ENCODE measurements at regions not wholly inside any gene's neighbourhood (a gene's known extent, or its start where the extent isn't known, plus 50 kb on each side); places are given as distances from the start of the nearest gene placed in this dataset.
"Not testable (repeated sequence)": the region's sequence is repeated elsewhere in the genome, so short reads cannot be mapped to it uniquely, and the experiment has no call there.

GRCh38 chr3:171983685-171984084 lies 55.7 kb upstream of the FNDC3B start:
- DNase-seq: not testable (repeated sequence)

- DNase-seq: no peak
Measured at GRCh38 chr3:171984883-171985282, 54.5 kb upstream of the FNDC3B start.

GRCh38 chr3:171986176-171986575 lies 53.2 kb upstream of the FNDC3B start:
- no peak for DNase-seq

GRCh38 chr3:171986757-171987518 lies 52.4 kb upstream of the FNDC3B start:
- peak; percentile 53 for DNase-seq

Data from fibroblast of skin of right quadriceps (primary cell).